ENCODE measurements at regions not wholly inside any gene's neighbourhood (a gene's known extent, or its start where the extent isn't known, plus 50 kb on each side); places are given as distances from the start of the nearest gene placed in this dataset.

GRCh38 chr4:131091896-131092295 lies 1995.9 kb downstream of the C4orf33 start:
- BruUV-seq (replicated peaks): no TSS peak
- DNase-seq (peak; percentile 4), ATAC-seq (ENCODE audit: low read depth) (no peak)
- intact Hi-C loops (cut with micrococcal nuclease): loop anchor here (10.0 kb wide), 2 partner anchors 553 to 1523 kb away; no protein-coding TSS in a partner anchor
- Histone ChIP-seq H3K9me3 (ENCODE audit: control insufficient read depth, insufficient read depth, low read length) (no peaks in the 10 kb centered on the region), H2BK120ac (ENCODE audit: low read depth, low read length) (no peak overlapping the region), H3K18ac (ENCODE audit: low read depth, low read length) (no peak overlapping the region), H4K5ac (ENCODE audit: low read depth, low read length) (no peak overlapping the region), H3K14ac (replicated peaks; ENCODE audit: low read depth, low read length) (no peak overlapping the region), H2AFZ (replicated peaks; ENCODE audit: low read length, poor library complexity) (no peak overlapping the region), H2BK15ac (ENCODE audit: low read depth, low read length) (no peak overlapping the region), H2AK5ac (ENCODE audit: low read depth, low read length) (no peak overlapping the region), H3K4me3 (ENCODE audit: insufficient read depth, low read depth, low read length) (no peak overlapping the region), H3K9me1 (ENCODE audit: insufficient read depth, low read length) (no peaks in the 10 kb centered on the region), H3K23ac (ENCODE audit: low read depth, low read length) (no peak overlapping the region), H3K27me3 (ENCODE audit: control insufficient read depth, insufficient read depth, low read length) (no peaks in the 10 kb centered on the region), H3K9ac (ENCODE audit: low read depth, low read length) (no peak overlapping the region), H3K79me1 (ENCODE audit: low read depth in 1 of 2, low read length in 2 of 2) (no peaks in the 10 kb centered on the region), H2AK9ac (replicated peaks; ENCODE audit: low read depth, low read length, poor library complexity) (no peak overlapping the region), H3K4ac (ENCODE audit: low read depth, low read length) (no peak overlapping the region), H2BK5ac (ENCODE audit: low read depth, low read length, poor library complexity, severe bottlenecking) (no peak overlapping the region), H4K20me1 (ENCODE audit: insufficient read depth, low read length) (no peaks in the 10 kb centered on the region), H4K8ac (ENCODE audit: low read depth in 2 of 2, low read length in 2 of 2) (no peak overlapping the region), H4K91ac (ENCODE audit: insufficient read depth, low read depth, low read length) (no peak overlapping the region), H2BK20ac (ENCODE audit: low read depth, low read length) (no peak overlapping the region), H3K4me2 (ENCODE audit: low read depth, low read length) (no peak overlapping the region), H3K56ac (ENCODE audit: extremely low read depth, insufficient read depth, low read length) (no peak overlapping the region), H3K27ac (ENCODE audit: insufficient read depth, low read length) (no peak overlapping the region), H3K36me3 (ENCODE audit: control insufficient read depth, insufficient read depth, low read length) (no peaks in the 10 kb centered on the region), H3K4me1 (ENCODE audit: control insufficient read depth, insufficient read depth, low read length) (no peaks in the 10 kb centered on the region)
- POLR2A ChIA-PET (ENCODE audit: unreplicated experiment): no interaction called here
- dilution Hi-C loops (cut with HindIII; ENCODE audit: low sequenced_read_pairs, unreplicated experiment): no loop called here
- CTCF ChIA-PET: no interaction called here
- in situ Hi-C loops (cut with MboI; ENCODE audit: low sequenced_read_pairs): no loop called here
- TF ChIP-seq RAD21 (IDR thresholded peaks at IDR 0.05; ENCODE audit: low read length) (peak; percentile 45; the same call in 1 of the 2 replicates), USF2 (IDR thresholded peaks at IDR 0.05; ENCODE audit: low read depth, low read length) (no peak)
- TF ChIP-seq, protein P1, sequence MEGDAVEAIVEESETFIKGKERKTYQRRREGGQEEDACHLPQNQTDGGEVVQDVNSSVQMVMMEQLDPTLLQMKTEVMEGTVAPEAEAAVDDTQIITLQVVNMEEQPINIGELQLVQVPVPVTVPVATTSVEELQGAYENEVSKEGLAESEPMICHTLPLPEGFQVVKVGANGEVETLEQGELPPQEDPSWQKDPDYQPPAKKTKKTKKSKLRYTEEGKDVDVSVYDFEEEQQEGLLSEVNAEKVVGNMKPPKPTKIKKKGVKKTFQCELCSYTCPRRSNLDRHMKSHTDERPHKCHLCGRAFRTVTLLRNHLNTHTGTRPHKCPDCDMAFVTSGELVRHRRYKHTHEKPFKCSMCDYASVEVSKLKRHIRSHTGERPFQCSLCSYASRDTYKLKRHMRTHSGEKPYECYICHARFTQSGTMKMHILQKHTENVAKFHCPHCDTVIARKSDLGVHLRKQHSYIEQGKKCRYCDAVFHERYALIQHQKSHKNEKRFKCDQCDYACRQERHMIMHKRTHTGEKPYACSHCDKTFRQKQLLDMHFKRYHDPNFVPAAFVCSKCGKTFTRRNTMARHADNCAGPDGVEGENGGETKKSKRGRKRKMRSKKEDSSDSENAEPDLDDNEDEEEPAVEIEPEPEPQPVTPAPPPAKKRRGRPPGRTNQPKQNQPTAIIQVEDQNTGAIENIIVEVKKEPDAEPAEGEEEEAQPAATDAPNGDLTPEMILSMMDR (conservative IDR thresholded peaks at IDR 0.05; ENCODE audit: low read depth, low read length): peak; percentile 34; the same call in 1 of the 2 replicates

All from IMR-90 (cell line).